ENCODE measurements at regions not wholly inside any gene's neighbourhood (a gene's known extent, or its start where the extent isn't known, plus 50 kb on each side); places are given as distances from the start of the nearest gene placed in this dataset.

DNA sequence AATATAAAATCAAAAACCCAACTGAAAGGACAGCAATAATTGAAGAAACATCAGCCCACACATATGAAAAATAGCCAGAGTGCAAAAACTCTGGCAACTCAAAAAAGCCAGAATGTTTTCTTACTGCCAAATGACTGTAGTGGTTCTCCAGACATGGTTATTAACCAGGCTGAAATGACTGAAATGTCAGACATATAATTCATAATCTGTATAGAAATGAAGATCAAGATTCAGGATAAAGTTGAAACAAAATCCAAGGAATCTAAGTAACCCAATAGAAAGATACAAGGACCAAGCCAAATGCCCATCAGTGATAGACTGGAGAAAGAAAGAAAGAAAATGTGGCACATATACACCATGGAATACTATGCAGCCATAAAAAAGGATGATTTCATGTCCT, 553.3 kb upstream of the KLHL4 start:
- TF ChIP-seq, protein P1, sequence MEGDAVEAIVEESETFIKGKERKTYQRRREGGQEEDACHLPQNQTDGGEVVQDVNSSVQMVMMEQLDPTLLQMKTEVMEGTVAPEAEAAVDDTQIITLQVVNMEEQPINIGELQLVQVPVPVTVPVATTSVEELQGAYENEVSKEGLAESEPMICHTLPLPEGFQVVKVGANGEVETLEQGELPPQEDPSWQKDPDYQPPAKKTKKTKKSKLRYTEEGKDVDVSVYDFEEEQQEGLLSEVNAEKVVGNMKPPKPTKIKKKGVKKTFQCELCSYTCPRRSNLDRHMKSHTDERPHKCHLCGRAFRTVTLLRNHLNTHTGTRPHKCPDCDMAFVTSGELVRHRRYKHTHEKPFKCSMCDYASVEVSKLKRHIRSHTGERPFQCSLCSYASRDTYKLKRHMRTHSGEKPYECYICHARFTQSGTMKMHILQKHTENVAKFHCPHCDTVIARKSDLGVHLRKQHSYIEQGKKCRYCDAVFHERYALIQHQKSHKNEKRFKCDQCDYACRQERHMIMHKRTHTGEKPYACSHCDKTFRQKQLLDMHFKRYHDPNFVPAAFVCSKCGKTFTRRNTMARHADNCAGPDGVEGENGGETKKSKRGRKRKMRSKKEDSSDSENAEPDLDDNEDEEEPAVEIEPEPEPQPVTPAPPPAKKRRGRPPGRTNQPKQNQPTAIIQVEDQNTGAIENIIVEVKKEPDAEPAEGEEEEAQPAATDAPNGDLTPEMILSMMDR (IDR thresholded peaks at IDR 0.05) = no peak
- TF ChIP-seq POLR2A (IDR thresholded peaks at IDR 0.05) (no peak), POLR2AphosphoS5 (IDR thresholded peaks at IDR 0.05) (no peak)

Measured in prostate gland (tissue), 2 donors.